ENCODE measurements at regions not wholly inside any gene's neighbourhood (a gene's known extent, or its start where the extent isn't known, plus 50 kb on each side); places are given as distances from the start of the nearest gene placed in this dataset.

GRCh38 chr4:4721636-4722035, 137.8 kb upstream of the MSX1 start:
- no peaks in the 10 kb centered on the region for H3K4me1 ChIP-seq (ENCODE audit: control insufficient read depth, insufficient read depth, low read length, unreplicated experiment)
- peaks cover 40% of the 10 kb centered on the region for H3K27me3 ChIP-seq (ENCODE audit: insufficient read depth, low read length)
- H3K36me3 ChIP-seq (ENCODE audit: insufficient read depth, low read length): no peaks in the 10 kb centered on the region
- H3K79me2 ChIP-seq (ENCODE audit: control insufficient read depth, insufficient read depth, low read length, unreplicated experiment): no peaks in the 10 kb centered on the region
- H3K4me3 ChIP-seq (ENCODE audit: low read depth, low read length): no peak overlapping the region
- H2AFZ ChIP-seq (ENCODE audit: low read length, unreplicated experiment): no peak overlapping the region
- H3K27ac ChIP-seq (ENCODE audit: low read depth, low read length): no peak overlapping the region

- Histone ChIP-seq H2AFZ (ENCODE audit: low read length, unreplicated experiment) (no peak overlapping the region), H3K79me2 (ENCODE audit: control insufficient read depth, insufficient read depth, low read length, unreplicated experiment) (no peaks in the 10 kb centered on the region), H3K4me1 (ENCODE audit: control insufficient read depth, insufficient read depth, low read length, unreplicated experiment) (no peaks in the 10 kb centered on the region), H3K27ac (ENCODE audit: low read depth, low read length) (no peak overlapping the region), H3K27me3 (ENCODE audit: insufficient read depth, low read length) (peaks cover 42% of the 10 kb centered on the region), H3K36me3 (ENCODE audit: insufficient read depth, low read length) (no peaks in the 10 kb centered on the region), H3K4me3 (ENCODE audit: low read depth, low read length) (no peak overlapping the region)
Measured at GRCh38 chr4:4720646-4721045, 138.8 kb upstream of the MSX1 start.

DNA sequence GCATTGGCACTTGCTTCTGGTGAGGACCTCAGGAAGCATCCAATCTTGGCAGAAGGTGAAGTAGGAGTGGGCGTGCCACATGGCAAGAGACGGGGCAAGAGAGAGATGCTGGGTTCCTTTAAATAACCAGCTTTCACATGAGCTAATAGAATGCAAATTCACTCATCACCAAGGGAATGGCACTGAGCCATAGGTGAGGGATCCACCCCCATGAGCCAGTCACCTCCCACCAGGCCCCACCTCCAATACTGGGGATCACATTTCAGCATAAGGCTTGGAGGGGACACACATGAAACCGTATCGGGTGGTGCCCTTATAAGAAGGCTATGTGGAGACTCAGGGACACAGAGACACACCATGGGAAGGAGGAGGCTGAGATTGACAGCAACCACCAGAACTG, 140.0 kb upstream of the MSX1 start:
- Histone ChIP-seq H3K4me3 (ENCODE audit: low read depth, low read length) (no peak overlapping the region), H3K79me2 (ENCODE audit: control insufficient read depth, insufficient read depth, low read length, unreplicated experiment) (no peaks in the 10 kb centered on the region), H2AFZ (ENCODE audit: low read length, unreplicated experiment) (no peak overlapping the region), H3K27me3 (ENCODE audit: insufficient read depth, low read length) (peaks cover 40% of the 10 kb centered on the region), H3K27ac (ENCODE audit: low read depth, low read length) (no peak overlapping the region), H3K4me1 (ENCODE audit: control insufficient read depth, insufficient read depth, low read length, unreplicated experiment) (no peaks in the 10 kb centered on the region), H3K36me3 (ENCODE audit: insufficient read depth, low read length) (no peaks in the 10 kb centered on the region)

DNA sequence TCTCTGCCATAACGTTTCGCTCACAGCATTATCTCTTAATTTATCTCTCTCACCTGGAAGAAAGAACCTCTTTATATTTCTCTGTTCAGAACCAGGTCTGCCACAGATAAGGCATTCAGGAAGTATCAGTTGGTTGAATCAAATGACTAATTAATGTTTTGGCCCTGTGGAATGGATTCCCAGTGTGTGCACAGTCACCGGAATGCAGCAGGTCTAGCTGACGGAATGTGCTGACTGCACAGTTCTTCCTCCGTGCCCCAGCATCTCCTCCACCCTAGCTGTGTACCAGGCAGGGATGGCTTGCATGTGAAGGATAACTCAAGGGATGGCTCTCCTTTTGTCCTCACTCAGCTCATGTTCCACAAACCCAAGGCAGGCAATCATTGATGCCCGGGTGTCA, 141.8 kb upstream of the MSX1 start:
- H3K4me3 ChIP-seq (ENCODE audit: low read depth, low read length): no peak overlapping the region
- no peaks in the 10 kb centered on the region for H3K4me1 ChIP-seq (ENCODE audit: control insufficient read depth, insufficient read depth, low read length, unreplicated experiment)
- H2AFZ ChIP-seq (ENCODE audit: low read length, unreplicated experiment): no peak overlapping the region
- H3K36me3 ChIP-seq (ENCODE audit: insufficient read depth, low read length): no peaks in the 10 kb centered on the region
- no peaks in the 10 kb centered on the region for H3K79me2 ChIP-seq (ENCODE audit: control insufficient read depth, insufficient read depth, low read length, unreplicated experiment)
- peaks cover 27% of the 10 kb centered on the region for H3K27me3 ChIP-seq (ENCODE audit: insufficient read depth, low read length)
- H3K27ac ChIP-seq (ENCODE audit: low read depth, low read length): no peak overlapping the region

DNA sequence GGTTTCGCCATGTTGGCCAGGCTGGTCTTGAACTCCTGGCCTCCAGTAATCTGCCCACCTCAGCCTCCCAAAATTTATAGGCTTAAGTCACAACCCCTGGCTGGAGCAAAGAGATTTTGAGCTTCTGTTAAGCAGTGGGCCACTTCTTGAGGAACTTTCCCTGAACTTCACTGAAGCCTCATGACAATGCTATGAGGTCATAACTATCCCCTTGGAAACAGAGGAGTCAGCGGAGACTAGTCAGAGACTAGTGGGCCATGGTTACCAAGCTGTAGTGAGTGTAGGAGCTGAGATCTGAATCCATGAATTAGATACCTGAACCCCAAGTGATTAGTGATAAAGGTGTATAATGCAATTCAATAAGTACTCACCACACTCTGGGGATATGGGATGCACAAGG, 145.1 kb upstream of the MSX1 start:
- peaks cover 27% of the 10 kb centered on the region for H3K27me3 ChIP-seq (ENCODE audit: insufficient read depth, low read length)
- no peaks in the 10 kb centered on the region for H3K4me1 ChIP-seq (ENCODE audit: control insufficient read depth, insufficient read depth, low read length, unreplicated experiment)
- H3K36me3 ChIP-seq (ENCODE audit: insufficient read depth, low read length): no peaks in the 10 kb centered on the region
- no peak overlapping the region for H2AFZ ChIP-seq (ENCODE audit: low read length, unreplicated experiment)
- H3K27ac ChIP-seq (ENCODE audit: low read depth, low read length): no peak overlapping the region
- H3K79me2 ChIP-seq (ENCODE audit: control insufficient read depth, insufficient read depth, low read length, unreplicated experiment): no peaks in the 10 kb centered on the region
- H3K4me3 ChIP-seq (ENCODE audit: low read depth, low read length): no peak overlapping the region

- Histone ChIP-seq H3K27me3 (ENCODE audit: insufficient read depth, low read length) (peaks cover 34% of the 10 kb centered on the region), H3K4me1 (ENCODE audit: control insufficient read depth, insufficient read depth, low read length, unreplicated experiment) (no peaks in the 10 kb centered on the region), H3K4me3 (ENCODE audit: low read depth, low read length) (no peak overlapping the region), H3K79me2 (ENCODE audit: control insufficient read depth, insufficient read depth, low read length, unreplicated experiment) (no peaks in the 10 kb centered on the region), H3K27ac (ENCODE audit: low read depth, low read length) (no peak overlapping the region), H3K36me3 (ENCODE audit: insufficient read depth, low read length) (no peaks in the 10 kb centered on the region), H2AFZ (ENCODE audit: low read length, unreplicated experiment) (no peak overlapping the region)
Measured at GRCh38 chr4:4712800-4713528, 146.5 kb upstream of the MSX1 start.

DNA sequence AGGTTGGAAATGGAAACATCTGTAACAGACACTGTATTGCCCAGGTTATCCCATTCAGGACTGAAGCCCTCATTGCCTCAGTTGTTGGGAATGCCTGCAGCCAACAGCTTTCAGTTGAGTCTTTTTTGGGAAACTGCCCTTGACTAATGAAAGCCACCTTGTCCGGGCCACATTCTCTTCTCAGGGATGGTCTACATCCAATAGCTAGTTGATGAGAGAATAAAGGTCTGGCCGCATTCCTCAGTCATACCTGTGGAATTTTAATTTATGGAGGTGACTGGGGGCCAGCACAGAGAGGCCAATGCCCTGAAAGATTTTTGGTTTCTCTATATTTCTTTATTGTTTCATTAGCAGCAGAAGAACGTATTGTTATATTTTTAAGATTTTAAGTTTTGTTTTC, 147.6 kb upstream of the MSX1 start:
- Histone ChIP-seq H3K27ac (ENCODE audit: low read depth, low read length) (no peak overlapping the region), H3K36me3 (ENCODE audit: insufficient read depth, low read length) (no peaks in the 10 kb centered on the region), H3K79me2 (ENCODE audit: control insufficient read depth, insufficient read depth, low read length, unreplicated experiment) (no peaks in the 10 kb centered on the region), H3K4me3 (ENCODE audit: low read depth, low read length) (no peak overlapping the region), H3K4me1 (ENCODE audit: control insufficient read depth, insufficient read depth, low read length, unreplicated experiment) (no peaks in the 10 kb centered on the region), H3K27me3 (ENCODE audit: insufficient read depth, low read length) (peaks cover 41% of the 10 kb centered on the region), H2AFZ (ENCODE audit: low read length, unreplicated experiment) (no peak overlapping the region)

DNA sequence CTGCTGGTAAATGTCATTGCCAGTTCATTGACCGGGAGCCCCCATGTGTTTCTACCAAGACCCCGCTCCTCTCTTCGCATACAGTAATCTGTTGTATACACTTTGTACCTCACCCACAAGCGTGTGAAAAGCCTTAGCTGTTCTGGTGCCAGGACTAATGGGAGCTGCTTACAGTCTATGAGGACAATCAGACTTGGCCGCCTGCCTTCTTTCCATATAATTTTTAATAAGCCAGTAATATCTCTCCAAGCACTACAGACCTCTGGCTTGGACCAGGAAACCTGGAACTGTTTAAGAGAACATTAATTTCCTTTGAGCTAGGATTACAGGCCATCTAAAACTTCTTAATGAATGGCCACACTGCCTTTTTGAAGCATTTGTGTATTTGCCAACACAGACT, 149.7 kb upstream of the MSX1 start:
- no peaks in the 10 kb centered on the region for H3K4me1 ChIP-seq (ENCODE audit: control insufficient read depth, insufficient read depth, low read length, unreplicated experiment)
- peaks cover 52% of the 10 kb centered on the region for H3K27me3 ChIP-seq (ENCODE audit: insufficient read depth, low read length)
- no peaks in the 10 kb centered on the region for H3K36me3 ChIP-seq (ENCODE audit: insufficient read depth, low read length)
- H3K27ac ChIP-seq (ENCODE audit: low read depth, low read length): no peak overlapping the region
- no peaks in the 10 kb centered on the region for H3K79me2 ChIP-seq (ENCODE audit: control insufficient read depth, insufficient read depth, low read length, unreplicated experiment)
- H3K4me3 ChIP-seq (ENCODE audit: low read depth, low read length): no peak overlapping the region
- no peak overlapping the region for H2AFZ ChIP-seq (ENCODE audit: low read length, unreplicated experiment)

DNA sequence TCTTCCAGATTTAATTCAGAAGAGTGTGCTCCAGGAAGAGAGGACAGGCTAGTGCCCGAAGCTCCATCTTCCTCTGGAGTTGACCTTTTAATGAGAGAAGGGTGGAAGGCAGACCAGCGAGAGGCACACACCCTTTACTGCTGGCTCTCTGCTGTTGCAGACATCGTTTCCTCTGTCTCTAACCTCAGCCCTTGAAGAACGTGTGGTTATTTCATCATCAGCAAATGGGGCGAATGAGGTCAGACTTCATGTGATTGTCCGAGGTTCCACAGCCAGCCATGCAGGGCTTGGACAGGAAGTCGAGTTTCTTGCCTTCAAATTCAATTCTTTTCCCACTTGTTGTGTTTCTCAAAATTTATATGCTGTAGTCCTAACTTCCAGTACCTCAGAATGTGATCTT, 155.2 kb upstream of the MSX1 start:
- Histone ChIP-seq H3K79me2 (ENCODE audit: control insufficient read depth, insufficient read depth, low read length, unreplicated experiment) (no peaks in the 10 kb centered on the region), H3K36me3 (ENCODE audit: insufficient read depth, low read length) (no peaks in the 10 kb centered on the region), H3K4me3 (ENCODE audit: low read depth, low read length) (no peak overlapping the region), H3K27me3 (ENCODE audit: insufficient read depth, low read length) (peaks cover 49% of the 10 kb centered on the region), H3K27ac (ENCODE audit: low read depth, low read length) (no peak overlapping the region), H3K4me1 (ENCODE audit: control insufficient read depth, insufficient read depth, low read length, unreplicated experiment) (no peaks in the 10 kb centered on the region), H2AFZ (ENCODE audit: low read length, unreplicated experiment) (no peak overlapping the region)

GRCh38 chr4:4697584-4697983, 155.7 kb upstream of the STX18 start:
- no peaks in the 10 kb centered on the region for H3K4me1 ChIP-seq (ENCODE audit: control insufficient read depth, insufficient read depth, low read length, unreplicated experiment)
- H3K27me3 ChIP-seq (ENCODE audit: insufficient read depth, low read length): peaks cover 20% of the 10 kb centered on the region

GRCh38 chr4:4696530-4696929, 154.7 kb upstream of the STX18 start:
- Histone ChIP-seq H3K79me2 (ENCODE audit: control insufficient read depth, insufficient read depth, low read length, unreplicated experiment) (no peaks in the 10 kb centered on the region), H3K27me3 (ENCODE audit: insufficient read depth, low read length) (peaks cover 13% of the 10 kb centered on the region), H3K27ac (ENCODE audit: low read depth, low read length) (no peak overlapping the region), H2AFZ (ENCODE audit: low read length, unreplicated experiment) (no peak overlapping the region), H3K4me3 (ENCODE audit: low read depth, low read length) (no peak overlapping the region), H3K36me3 (ENCODE audit: insufficient read depth, low read length) (no peaks in the 10 kb centered on the region), H3K4me1 (ENCODE audit: control insufficient read depth, insufficient read depth, low read length, unreplicated experiment) (no peaks in the 10 kb centered on the region)

More at GRCh38 chr4:4697584-4697983, 155.7 kb upstream of the STX18 start:
- Histone ChIP-seq H3K4me3 (ENCODE audit: low read depth, low read length) (no peak overlapping the region), H3K27ac (ENCODE audit: low read depth, low read length) (no peak overlapping the region), H3K79me2 (ENCODE audit: control insufficient read depth, insufficient read depth, low read length, unreplicated experiment) (no peaks in the 10 kb centered on the region), H3K36me3 (ENCODE audit: insufficient read depth, low read length) (no peaks in the 10 kb centered on the region), H2AFZ (ENCODE audit: low read length, unreplicated experiment) (no peak overlapping the region)

Measured in ACC112 (cell line).